ENCODE measurements at regions not wholly inside any gene's neighbourhood (a gene's known extent, or its start where the extent isn't known, plus 50 kb on each side); places are given as distances from the start of the nearest gene placed in this dataset.
A peak's percentile ranks its signal among the peaks of the same experiment; 100 is the strongest.

DNA sequence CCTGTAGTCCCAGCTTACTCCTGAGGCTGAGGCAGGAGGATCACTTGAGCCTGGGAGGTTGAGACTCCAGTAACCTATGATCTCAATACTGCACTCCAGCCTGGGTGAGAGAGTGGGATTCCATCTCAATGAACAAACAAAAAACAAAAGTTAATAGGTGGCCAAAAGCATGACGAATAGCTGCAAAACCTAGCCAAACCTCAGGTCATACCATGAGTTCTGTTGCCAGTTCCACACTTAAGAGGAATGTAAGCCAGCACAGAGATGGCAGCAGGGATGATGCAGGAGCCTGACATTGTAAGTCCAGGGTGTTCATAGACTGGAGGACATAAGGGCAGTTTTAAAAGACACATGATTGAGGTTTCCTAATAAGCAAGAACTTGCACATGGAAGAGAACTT, 55.3 kb upstream of the RMDN2 start:
- H3K36me3 ChIP-seq = no peaks in the 10 kb centered on the region
- H3K9me3 ChIP-seq = no peaks in the 10 kb centered on the region
- TF ChIP-seq, protein P1, sequence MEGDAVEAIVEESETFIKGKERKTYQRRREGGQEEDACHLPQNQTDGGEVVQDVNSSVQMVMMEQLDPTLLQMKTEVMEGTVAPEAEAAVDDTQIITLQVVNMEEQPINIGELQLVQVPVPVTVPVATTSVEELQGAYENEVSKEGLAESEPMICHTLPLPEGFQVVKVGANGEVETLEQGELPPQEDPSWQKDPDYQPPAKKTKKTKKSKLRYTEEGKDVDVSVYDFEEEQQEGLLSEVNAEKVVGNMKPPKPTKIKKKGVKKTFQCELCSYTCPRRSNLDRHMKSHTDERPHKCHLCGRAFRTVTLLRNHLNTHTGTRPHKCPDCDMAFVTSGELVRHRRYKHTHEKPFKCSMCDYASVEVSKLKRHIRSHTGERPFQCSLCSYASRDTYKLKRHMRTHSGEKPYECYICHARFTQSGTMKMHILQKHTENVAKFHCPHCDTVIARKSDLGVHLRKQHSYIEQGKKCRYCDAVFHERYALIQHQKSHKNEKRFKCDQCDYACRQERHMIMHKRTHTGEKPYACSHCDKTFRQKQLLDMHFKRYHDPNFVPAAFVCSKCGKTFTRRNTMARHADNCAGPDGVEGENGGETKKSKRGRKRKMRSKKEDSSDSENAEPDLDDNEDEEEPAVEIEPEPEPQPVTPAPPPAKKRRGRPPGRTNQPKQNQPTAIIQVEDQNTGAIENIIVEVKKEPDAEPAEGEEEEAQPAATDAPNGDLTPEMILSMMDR (IDR thresholded peaks at IDR 0.05) = no peak
- whole genome bisulfite sequencing, 2 donors = 60 to 73% methylated on average over 1 of the region's 1 CpG
- intact Hi-C loops (cut with DNase I) = loop anchor here in 5 of 10 donors (5.0 to 10.0 kb wide), 5 partner anchors 32 to 222 kb away; partner anchors contain the start of gene CDC42EP3 (in 4 of the 5)
- no peak for ATAC-seq
- DNase-seq = no peak
- no peaks in the 10 kb centered on the region for H3K27me3 ChIP-seq
- peaks cover 15 to 89% (median 64%) of the 10 kb centered on the region in 9 donors for H3K4me1 ChIP-seq
- peak overlapping the region in 4 of 10 donors; percentile 66 to 84 (median 82) for H3K27ac ChIP-seq
- no peak overlapping the region for H3K4me3 ChIP-seq

DNA sequence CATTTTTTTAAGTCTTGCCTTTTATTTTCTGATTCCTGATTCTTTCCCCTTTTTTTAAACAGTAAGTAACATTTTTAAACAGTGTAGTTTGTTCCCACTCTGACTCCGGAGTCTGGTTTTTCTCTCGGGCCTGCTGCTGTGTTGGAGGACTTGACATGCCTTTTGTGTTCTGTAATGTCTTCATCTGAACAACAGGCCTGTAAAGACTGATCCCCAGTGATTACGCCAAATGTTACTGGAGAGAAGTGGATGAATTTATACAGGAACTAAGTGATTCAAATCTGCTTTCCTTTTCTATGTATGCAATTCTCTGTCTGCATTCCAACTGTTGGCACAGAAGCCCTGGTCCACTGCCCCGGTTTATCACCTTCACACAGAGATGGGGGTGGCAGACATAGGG, 54.3 kb upstream of the RMDN2 start:
- DNase-seq = no peak
- TF ChIP-seq, protein P1 (IDR thresholded peaks at IDR 0.05) = no peak
- Histone ChIP-seq H3K36me3 (no peaks in the 10 kb centered on the region), H3K4me3 (no peak overlapping the region), H3K4me1 (peaks cover 15 to 95% (median 74%) of the 10 kb centered on the region in 9 donors), H3K27ac (peak overlapping the region in 6 of 10 donors; percentile 66 to 84 (median 78)), H3K9me3 (no peaks in the 10 kb centered on the region), H3K27me3 (no peaks in the 10 kb centered on the region)
- intact Hi-C loops (cut with DNase I) = loop anchor here in 5 of 10 donors (5.0 to 10.0 kb wide), 5 partner anchors 34 to 224 kb away; partner anchors contain the start of gene CDC42EP3 (in 4 of the 5)
- whole genome bisulfite sequencing, 2 donors = 33 to 46% methylated on average over 4 of the region's 4 CpGs
- ATAC-seq = peak in 4 of 8 donors; percentile 27 to 58 (median 40)

DNA sequence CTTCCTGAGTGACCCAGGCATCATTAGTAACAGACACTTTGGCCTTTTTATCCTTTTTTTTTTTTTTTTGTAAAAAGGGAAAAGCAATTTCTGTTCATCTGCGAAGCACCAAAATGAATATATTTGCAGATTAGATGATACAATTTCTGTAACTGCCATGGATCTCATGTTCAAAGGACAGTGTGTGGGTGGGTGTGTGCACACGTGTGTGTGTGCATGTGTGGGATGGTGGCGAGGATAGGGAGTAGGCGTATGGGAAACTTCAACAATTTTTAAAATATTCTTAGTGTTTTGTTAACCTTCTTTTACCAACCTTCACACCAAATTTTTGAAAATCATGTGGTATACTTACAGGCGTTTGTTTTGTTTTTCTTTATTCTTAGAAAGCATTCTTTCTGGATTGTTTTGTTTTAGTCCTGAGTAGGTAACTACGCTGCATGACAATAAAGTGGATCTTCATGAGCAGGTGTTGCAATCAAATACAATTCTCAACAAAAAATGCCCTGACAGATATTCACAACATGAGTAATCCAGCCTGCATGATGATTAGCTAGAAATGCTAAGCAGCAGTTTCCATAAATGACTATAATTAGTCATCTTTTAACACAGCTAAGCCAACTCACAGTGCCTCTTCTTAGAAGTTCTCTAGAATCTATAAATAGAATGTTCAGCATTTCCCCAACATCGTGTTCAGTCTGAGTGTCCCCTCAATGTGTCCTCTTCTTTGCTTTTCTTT, 53.5 kb upstream of the RMDN2 start:
- DNase-seq = no peak
- 68 to 75% methylated on average over 7 of the region's 7 CpGs for WGBS, 2 donors
- peaks cover 16 to 94% (median 74%) of the 10 kb centered on the region in 9 donors for H3K4me1 ChIP-seq
- H3K36me3 ChIP-seq = no peaks in the 10 kb centered on the region
- TF ChIP-seq, protein P1 (IDR thresholded peaks at IDR 0.05) = no peak
- intact Hi-C loops (cut with DNase I) = loop anchor here in 6 of 10 donors (2.0 to 10.0 kb wide), 6 partner anchors 17 to 224 kb away; partner anchors contain the start of gene CDC42EP3 (in 4 of the 6)
- H3K27me3 ChIP-seq = no peaks in the 10 kb centered on the region
- H3K27ac ChIP-seq = peak overlapping the region in 7 of 10 donors; percentile 43 to 84 (median 74)
- ATAC-seq = peak in 7 of 8 donors; percentile 3 to 52 (median 40)
- no peaks in the 10 kb centered on the region for H3K9me3 ChIP-seq
- H3K4me3 ChIP-seq = no peak overlapping the region

DNA sequence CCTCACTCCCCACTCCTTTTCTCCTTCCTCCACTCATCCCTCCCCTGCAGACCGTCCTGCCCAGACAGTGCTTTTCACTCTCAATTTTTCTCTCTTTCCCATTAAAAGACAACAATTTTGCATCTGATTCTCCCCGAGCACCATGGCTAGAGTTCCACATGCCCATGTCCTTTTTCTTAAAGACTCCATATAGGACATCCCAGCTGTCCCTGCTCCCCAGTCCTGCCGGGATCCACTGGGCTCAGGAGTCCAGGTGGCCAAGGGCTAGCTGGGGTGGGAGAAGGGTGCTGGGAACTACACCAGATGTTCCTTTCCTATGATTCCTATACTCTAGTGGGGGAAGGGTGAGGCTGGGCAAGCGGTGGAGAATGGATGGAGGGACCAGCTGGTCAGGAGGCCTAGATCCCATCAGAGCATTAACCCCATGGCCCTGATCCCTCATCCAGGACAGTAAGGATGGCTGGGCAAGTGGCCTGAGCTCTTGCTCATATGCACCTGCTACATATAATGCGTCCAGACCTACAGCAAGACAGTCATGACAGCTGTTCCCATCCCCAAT, 52.8 kb upstream of the RMDN2 start:
- Histone ChIP-seq H3K4me1 (peaks cover 16 to 94% (median 74%) of the 10 kb centered on the region in 9 donors), H3K36me3 (no peaks in the 10 kb centered on the region), H3K9me3 (no peaks in the 10 kb centered on the region), H3K27me3 (no peaks in the 10 kb centered on the region), H3K4me3 (no peak overlapping the region), H3K27ac (peak overlapping the region in 7 of 10 donors; percentile 43 to 84 (median 74))
- WGBS, 2 donors = 85 to 90% methylated on average over 5 of the region's 5 CpGs
- intact Hi-C loops (cut with DNase I) = loop anchor here in 6 of 10 donors (2.0 to 10.0 kb wide), 6 partner anchors 17 to 225 kb away; partner anchors contain the start of gene CDC42EP3 (in 4 of the 6)
- TF ChIP-seq, protein P1 (IDR thresholded peaks at IDR 0.05) = no peak
- ATAC-seq (peak in 1 of 8 donors; percentile 10), DNase-seq (no peak)

Data from heart right ventricle (tissue), 16 donors.